ENCODE measurements at regions not wholly inside any gene's neighbourhood (a gene's known extent, or its start where the extent isn't known, plus 50 kb on each side); places are given as distances from the start of the nearest gene placed in this dataset.

- Histone ChIP-seq H3K9me2 (replicated peaks; ENCODE audit: low read depth, low read length) (no peaks in the 10 kb centered on the region), H3K36me3 (ENCODE audit: insufficient read depth, low read length) (no peaks in the 10 kb centered on the region), H3K9ac (ENCODE audit: low read depth, low read length, poor library complexity, severe bottlenecking) (no peak overlapping the region), H3K27me3 (ENCODE audit: insufficient read depth, low read length, poor library complexity, severe bottlenecking) (no peaks in the 10 kb centered on the region), H3K4me3 (ENCODE audit: low read length, poor library complexity, severe bottlenecking) (no peak overlapping the region), H3K4me1 (ENCODE audit: insufficient read depth, low read length, poor library complexity, severe bottlenecking) (no peaks in the 10 kb centered on the region), H3K4me2 (ENCODE audit: low read depth, low read length, poor library complexity, severe bottlenecking) (no peak overlapping the region), H3K79me2 (ENCODE audit: insufficient read depth, low read length) (no peaks in the 10 kb centered on the region), H3K9me3 (ENCODE audit: insufficient read depth, low read depth, low read length) (no peaks in the 10 kb centered on the region), H4K20me1 (ENCODE audit: insufficient read depth, low read length, poor library complexity, severe bottlenecking) (no peaks in the 10 kb centered on the region), H3F3A (ENCODE audit: low read depth) (no peaks in the 10 kb centered on the region), H2AFZ (ENCODE audit: low read length) (no peak overlapping the region)
- TF ChIP-seq EZH2phosphoT487 (IDR thresholded peaks at IDR 0.05; ENCODE audit: borderline replicate concordance): no peak
- TF ChIP-seq CTCF (conservative IDR thresholded peaks at IDR 0.05; ENCODE audit: low read length): no peak
Observed at GRCh38 chr18:29012364-29012763, 835.4 kb upstream of the CDH2 start.

DNA sequence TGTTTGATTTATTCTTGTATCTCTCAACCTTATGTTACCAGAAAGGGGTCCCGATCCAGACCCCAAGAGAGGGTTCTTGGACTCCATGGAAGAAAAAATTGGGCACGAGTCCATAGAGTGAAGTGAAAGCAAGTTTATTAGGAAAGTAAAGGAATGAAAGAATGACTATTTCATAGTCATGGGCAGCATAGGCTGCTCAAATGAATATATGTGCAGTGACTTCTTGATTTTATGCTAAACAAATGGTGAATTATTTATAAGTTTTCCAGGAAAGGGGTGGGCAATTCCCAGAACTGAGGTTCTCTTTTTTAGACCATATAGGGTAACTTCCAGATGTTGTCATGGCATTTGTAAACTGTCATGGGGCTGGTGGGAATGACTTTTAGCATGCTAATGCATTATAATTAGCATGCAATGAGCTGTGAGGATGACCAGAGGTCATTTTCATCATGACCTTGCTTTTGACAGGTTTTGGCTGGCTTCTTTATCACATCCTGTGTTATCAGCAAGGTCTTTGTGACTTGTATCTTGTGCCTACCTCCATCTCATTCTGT, 832.4 kb upstream of the CDH2 start:
- Histone ChIP-seq H3K79me2 (ENCODE audit: insufficient read depth, low read length) (no peaks in the 10 kb centered on the region), H3F3A (ENCODE audit: low read depth) (no peaks in the 10 kb centered on the region), H3K27me3 (ENCODE audit: insufficient read depth, low read length, poor library complexity, severe bottlenecking) (no peaks in the 10 kb centered on the region), H3K9ac (ENCODE audit: low read depth, low read length, poor library complexity, severe bottlenecking) (no peak overlapping the region), H3K9me3 (ENCODE audit: insufficient read depth, low read depth, low read length) (no peaks in the 10 kb centered on the region), H3K9me2 (replicated peaks; ENCODE audit: low read depth, low read length) (no peaks in the 10 kb centered on the region), H3K4me1 (ENCODE audit: insufficient read depth, low read length, poor library complexity, severe bottlenecking) (no peaks in the 10 kb centered on the region), H3K4me2 (ENCODE audit: low read depth, low read length, poor library complexity, severe bottlenecking) (no peak overlapping the region), H2AFZ (ENCODE audit: low read length) (no peak overlapping the region), H3K4me3 (ENCODE audit: low read length, poor library complexity, severe bottlenecking) (no peak overlapping the region), H4K20me1 (ENCODE audit: insufficient read depth, low read length, poor library complexity, severe bottlenecking) (no peaks in the 10 kb centered on the region), H3K36me3 (ENCODE audit: insufficient read depth, low read length) (no peaks in the 10 kb centered on the region)
- TF ChIP-seq CTCF (conservative IDR thresholded peaks at IDR 0.05; ENCODE audit: low read length) (no peak), EZH2phosphoT487 (IDR thresholded peaks at IDR 0.05; ENCODE audit: borderline replicate concordance) (no peak)

DNA sequence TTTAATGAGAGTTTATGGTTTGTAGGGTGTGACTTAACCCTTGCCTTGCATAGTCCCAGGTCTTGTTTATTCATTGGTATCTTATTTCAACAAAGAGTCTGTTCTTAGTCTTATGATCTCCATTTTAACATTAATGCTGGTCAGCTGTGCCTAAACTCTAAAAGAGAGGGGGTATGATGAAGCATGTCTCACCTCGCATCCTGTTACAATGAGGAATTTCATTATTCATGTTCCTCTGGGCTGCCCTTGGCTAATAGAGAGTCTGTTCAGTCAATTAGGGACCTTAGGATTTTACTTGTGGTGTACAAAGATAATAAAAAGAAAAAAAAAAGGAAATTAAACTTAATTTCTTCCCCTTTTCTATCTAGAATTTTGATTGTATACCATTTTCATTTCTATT, 831.9 kb upstream of the CDH2 start:
- no peaks in the 10 kb centered on the region for H3K9me3 ChIP-seq (ENCODE audit: insufficient read depth, low read depth, low read length)
- no peak overlapping the region for H2AFZ ChIP-seq (ENCODE audit: low read length)
- no peaks in the 10 kb centered on the region for H3F3A ChIP-seq (ENCODE audit: low read depth)
- H3K9me2 ChIP-seq (replicated peaks; ENCODE audit: low read depth, low read length): no peaks in the 10 kb centered on the region
- no peaks in the 10 kb centered on the region for H4K20me1 ChIP-seq (ENCODE audit: insufficient read depth, low read length, poor library complexity, severe bottlenecking)
- TF ChIP-seq CTCF (conservative IDR thresholded peaks at IDR 0.05; ENCODE audit: low read length) (no peak), EZH2phosphoT487 (IDR thresholded peaks at IDR 0.05; ENCODE audit: borderline replicate concordance) (no peak)
- no peaks in the 10 kb centered on the region for H3K27me3 ChIP-seq (ENCODE audit: insufficient read depth, low read length, poor library complexity, severe bottlenecking)
- H3K79me2 ChIP-seq (ENCODE audit: insufficient read depth, low read length): no peaks in the 10 kb centered on the region
- no peaks in the 10 kb centered on the region for H3K4me1 ChIP-seq (ENCODE audit: insufficient read depth, low read length, poor library complexity, severe bottlenecking)
- no peaks in the 10 kb centered on the region for H3K36me3 ChIP-seq (ENCODE audit: insufficient read depth, low read length)
- no peak overlapping the region for H3K4me3 ChIP-seq (ENCODE audit: low read length, poor library complexity, severe bottlenecking)
- no peak overlapping the region for H3K4me2 ChIP-seq (ENCODE audit: low read depth, low read length, poor library complexity, severe bottlenecking)
- H3K9ac ChIP-seq (ENCODE audit: low read depth, low read length, poor library complexity, severe bottlenecking): no peak overlapping the region
